Left renal pelvis (tissue), 4 donors: ENCODE measurements at regions not wholly inside any gene's neighbourhood (a gene's known extent, or its start where the extent isn't known, plus 50 kb on each side); places are given as distances from the start of the nearest gene placed in this dataset.
"Not testable (repeated sequence)": the region's sequence is repeated elsewhere in the genome, so short reads cannot be mapped to it uniquely, and the experiment has no call there.

Experiments
- DNase-seq, 4 donors: peaks; one replicate each; pipeline ENCODE4 v3.0.0-alpha.2; 2013; ENCODE audit warnings: low read depth in 4 of 4, low spot score in 3 of 4

DNA sequence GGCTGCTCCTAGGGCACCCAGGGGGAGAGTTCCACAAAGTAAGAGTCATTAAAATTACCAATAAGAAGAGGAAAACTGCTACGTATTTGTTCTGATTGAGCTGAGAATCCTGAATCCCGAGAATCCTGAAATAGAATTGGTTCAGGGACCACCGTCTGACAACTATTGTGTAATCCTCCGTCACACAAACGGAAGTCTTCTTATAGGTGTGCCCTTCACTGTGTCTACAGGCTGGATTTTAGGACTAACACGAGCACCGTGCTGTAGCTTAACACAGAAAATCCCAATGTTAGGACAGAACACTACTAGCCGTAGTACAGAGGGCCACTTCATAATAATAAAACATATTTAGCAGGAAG lies 50.6 kb upstream of the RNF182 start:
- no peak for DNase-seq

DNA sequence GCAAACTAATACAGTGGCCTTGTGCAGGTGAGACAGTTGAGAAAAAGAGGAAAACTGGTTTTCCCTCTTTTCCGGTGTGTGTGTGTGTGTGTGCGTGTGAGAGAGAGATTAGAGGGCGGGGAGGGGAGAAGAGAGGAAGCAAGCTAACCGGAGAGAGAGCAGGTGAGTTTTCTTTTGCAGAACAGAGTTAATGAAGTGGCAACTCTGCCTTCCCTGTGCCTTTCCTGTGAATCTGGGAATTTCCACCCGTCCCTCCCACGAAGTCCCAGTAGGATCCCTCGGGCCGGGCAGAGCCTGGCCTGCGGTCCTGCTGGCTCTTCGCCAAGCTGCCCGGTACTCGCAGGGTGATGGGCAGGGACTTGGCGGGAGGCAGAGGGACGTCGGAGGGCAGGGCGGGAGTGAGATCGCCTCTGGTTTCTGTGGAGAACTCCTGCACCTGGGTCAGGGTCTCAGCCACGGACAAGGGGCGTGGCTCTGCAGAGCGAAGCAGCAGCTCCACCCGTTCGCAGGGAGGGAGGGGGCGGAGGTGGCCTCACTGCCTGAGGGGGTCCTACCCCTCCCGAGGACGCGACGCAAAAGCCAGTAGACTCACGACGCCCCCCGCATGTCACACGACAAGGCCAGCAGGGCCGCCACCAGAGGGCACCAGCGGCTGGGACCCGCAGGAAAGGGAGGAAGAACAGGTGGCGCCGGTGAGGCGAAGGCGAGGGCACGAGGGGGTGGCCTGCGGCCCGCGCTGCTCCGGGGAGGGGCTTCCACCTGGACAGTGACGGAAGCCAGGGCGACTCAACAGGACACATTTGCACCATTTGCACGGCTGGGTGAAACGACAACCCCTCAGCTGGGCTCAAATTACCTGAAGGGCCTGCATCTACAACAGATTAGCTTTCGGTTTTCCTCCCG lies 51.2 kb upstream of the RNF182 start:
- peak; percentile 57 to 67 (median 62) for DNase-seq

DNA sequence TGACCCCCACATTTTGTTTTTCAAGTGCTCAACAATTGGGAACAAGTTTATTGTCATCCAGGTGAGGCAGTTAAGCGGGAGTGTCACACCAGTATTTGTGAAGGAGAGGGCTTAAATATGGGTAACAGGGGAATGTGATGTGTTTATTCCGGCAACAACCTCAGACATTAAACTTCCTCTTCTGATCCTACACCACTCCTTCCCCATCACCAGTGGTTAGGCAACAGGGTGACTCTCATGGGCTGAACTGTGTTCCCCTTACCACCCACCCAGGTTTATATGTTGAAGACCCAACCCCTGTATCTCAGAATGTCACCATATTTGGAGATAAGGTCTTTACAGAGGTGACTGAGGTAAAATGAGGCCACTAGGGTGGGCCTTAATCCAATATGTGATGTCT lies 52.1 kb upstream of the RNF182 start:
- DNase-seq: no peak

DNA sequence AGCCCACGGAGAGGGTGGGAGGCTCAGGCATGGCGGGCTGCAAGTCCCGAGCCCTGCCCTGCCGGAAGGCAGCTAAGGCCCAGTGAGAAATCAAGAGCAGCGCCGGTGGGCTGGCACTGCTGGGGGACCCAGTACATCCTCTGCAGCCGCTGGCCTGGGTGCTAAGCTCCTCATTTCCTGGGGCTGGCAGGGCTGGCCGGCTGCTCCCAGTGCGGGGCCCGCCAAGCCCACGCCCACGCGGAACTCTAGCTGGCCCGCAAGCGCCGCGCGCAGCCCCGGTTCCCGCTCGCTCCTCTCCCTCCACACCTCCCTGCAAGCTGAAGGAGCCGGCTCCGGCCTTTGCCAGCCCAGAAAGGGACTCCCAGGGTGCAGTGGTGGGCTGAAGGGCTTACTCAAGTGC lies 52.7 kb upstream of the RNF182 start:
- not testable (repeated sequence) for DNase-seq

DNA sequence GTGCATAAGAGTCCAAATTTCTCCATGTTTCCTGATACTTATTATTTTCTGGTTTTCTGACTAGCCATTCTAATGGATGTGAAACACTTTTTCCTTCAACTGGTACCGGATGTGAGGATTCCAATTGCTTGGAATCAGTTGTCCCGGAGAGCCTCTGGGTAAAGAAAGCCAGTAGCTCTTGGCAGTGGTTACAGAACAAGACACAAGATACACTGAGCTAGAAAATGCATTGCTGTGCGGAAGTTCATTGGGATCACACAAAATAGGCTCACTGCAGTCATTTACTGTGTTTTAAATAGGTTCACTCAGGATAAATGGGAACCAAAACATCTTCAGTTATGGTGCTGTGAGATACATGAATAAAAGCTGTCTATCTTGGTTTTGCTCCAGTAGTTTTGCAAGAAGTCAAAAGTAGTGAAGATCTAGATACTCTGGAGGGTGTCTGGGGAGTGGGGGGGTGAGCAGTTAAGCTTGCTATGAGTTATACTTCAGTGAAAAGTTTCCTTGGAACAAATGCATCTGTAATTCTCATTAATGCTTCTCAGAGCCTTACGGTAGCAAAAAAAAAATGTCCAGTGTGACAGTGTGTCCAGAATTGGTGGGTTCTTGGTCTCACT lies 54.4 kb upstream of the RNF182 start:
- DNase-seq: no peak

DNA sequence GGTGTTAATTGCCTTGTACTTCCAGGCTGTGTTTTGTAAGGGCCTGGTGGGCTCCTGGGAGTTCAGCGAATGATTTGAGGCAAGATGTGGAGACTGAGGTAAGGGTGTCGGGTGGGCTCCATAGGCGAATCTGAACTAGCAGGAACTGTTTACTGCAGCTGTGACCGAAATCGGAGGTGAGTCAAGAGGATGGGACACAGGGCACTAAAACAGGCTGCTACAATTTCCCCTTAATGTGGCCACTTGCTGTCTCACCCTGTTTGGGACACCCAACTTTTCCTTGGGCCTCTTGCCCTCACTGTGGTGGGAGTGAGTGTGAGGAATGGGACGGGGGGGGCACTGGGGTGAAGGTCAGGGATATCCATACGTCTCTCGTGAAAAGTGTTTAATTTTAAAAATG lies 53.9 kb upstream of the MCUR1 start:
- no peak for DNase-seq

DNA sequence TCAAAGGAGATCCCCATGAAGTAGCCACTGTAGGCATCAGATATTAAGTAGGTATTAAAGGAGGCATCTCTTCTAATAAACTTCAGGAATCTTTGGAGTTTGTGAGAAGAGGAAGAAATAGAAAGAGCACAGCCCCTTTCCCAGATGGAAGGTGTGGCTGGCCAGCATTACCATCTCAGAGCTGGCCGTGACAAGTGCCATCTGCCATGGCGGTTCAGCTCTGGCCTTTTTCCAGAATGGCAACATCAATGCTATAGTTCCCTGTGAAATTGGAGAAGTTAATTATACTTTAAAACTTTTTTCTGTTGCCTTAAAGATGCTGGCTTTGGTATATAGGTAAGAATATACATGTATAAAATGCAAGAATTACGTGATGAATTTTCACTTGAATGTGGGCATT lies 51.9 kb upstream of the MCUR1 start:
- DNase-seq: no peak

DNA sequence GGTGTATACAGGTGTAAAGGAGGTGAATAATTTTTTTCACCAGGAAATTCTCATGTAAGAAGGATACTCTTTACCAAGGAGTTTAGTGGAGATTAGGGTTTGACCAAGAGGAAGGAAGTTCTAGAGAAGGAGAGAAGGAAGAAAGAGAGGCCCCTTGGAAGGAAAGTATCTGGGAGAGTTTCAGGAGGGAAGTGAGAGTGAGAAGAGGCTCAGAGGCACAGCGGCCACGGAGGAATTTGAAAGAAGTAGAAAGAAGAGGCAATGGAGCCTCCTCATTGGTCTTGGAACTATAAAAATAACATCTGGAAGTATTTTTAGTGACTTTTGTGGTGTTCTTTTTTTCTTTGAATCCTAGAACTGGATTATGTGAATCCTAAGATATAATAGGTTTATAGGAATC lies 50.8 kb upstream of the MCUR1 start:
- DNase-seq: no peak

DNA sequence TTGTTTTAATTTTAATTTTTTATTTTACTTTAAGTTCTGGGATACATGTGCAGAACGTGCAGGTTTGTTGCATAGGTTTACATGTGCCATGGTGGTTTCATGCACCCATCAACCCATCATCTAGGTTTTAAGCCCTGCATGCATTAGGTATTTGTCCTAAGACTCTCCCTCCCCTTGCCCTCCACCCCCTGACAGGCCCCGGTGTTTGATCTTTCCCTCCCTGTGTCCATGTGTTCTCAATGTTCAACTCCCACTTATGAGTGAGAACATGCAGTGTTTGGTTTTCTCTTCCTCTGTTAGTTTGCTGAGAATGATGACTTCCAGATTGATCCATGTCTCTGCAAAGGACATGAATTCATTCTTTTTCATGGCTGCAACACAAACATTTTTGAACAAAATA lies 50.3 kb upstream of the MCUR1 start:
- DNase-seq: not testable (repeated sequence)
